Suppressor macrophage treated with lipopolysaccharide for 1 hour (primary cell): ENCODE measurements at regions not wholly inside any gene's neighbourhood (a gene's known extent, or its start where the extent isn't known, plus 50 kb on each side); places are given as distances from the start of the nearest gene placed in this dataset.

Experiments
- DNase-seq, 3 donors: peaks; one replicate each; pipeline ENCODE4 v3.0.0-alpha.2; 2020 to 2022

DNA sequence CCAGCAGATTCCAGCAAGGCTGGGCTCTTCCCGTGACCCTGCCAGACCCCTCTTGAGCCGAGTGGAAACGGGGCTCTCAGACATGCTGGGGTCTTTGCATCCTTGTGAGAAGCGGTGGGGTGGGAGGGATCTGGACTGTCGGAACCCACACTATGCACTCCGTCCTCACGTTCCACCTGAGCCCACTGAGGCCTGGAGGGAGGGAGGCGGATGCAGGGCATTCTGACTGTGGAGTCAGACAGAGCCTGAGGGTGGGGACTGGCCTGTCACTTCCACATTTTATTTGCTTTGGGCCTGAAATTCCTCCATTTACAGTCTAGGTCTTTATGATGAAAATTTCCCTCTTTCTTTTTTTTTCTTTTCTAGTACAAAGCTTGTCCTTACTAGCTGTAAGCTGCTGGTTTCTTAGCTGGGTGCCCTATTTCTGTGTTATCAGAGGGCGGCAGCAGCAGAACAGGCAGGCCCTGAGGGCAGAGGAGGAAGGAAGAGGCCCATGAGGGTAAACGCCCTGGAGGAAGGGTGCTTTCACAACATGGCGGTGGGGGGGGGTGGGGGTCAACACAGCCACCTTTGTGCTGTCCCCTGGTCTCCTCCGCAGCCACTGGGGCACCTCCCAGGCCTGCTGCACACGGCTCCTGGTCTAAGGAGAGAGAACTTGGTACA, 373.5 kb upstream of the MYT1L start:
- peak in 2 of 3 donors; percentile 14 to 29 for DNase-seq

DNA sequence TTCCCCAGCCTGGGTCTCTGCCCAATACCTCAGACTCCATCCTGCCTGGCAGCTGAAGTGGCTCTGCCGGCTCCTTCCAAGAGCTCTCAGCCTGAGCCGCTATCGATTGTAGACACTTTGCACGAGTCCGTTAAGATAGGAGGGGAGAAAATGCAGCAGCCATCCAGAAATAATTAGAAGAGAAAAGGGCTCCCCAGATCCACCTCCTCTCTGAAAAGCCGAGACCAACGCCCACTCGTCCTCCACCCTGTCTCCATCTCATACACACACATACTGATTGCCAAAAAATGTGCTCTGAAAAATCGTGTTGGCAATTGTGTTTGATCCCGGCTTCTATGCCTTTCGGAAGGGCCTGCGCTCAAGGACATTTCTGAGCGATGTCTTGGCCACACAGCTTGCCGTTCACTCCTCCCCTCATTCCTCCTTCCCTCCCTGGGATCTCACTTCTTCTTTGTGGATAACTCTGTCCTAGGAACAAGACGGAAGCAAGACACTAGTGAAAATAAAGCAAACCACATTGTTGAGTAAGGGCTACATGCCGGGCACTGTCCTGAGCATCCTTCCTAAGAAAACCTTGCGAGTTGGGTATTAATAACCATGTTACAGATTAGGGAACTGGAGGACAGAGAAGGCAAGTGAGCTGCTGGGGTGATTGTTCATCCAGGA, 372.8 kb upstream of the MYT1L start:
- peak in 1 of 3 donors; percentile 16 for DNase-seq

DNA sequence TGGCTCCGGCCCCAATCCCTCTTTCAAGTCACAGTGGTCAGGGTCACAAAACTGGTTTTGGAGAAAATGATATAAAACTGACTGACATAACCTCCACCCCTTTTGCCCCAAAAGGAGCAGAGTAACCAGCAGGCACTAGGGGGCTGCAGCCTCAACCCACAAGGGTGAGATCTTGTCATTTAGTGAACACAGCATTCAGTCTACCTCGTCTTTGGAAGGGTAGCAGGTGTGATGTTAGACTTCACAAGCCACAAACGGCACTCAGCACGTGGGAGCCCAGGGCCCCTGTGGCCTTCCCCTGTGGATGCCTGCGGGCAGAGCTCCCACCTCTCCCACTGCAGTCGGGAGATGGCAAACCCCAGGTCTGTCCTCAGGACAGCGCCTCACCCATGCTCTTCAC, 372.1 kb upstream of the MYT1L start:
- no peak for DNase-seq

GRCh38 chr2:2702385-2702784, 371.3 kb upstream of the MYT1L start:
- no peak for DNase-seq

DNA sequence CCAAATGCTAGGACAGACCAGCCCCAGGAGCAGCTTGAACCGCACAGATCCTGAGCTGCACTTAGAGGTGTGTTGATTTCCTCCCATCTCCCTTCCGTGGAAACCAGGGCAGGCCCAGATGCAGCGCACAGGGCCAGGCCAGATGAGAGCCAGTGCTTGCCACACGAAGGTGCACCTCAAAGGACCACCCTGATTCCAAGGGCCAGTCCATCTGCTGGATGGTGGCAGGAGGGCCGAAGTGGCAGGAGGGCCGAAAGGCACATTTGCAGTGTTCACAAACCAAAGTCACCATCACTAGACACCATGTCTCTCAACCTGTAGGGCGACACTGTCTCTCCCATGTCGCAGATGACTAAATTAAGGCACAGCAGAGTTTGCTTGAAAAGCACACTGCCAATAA, 370.7 kb upstream of the MYT1L start:
- DNase-seq = no peak

DNA sequence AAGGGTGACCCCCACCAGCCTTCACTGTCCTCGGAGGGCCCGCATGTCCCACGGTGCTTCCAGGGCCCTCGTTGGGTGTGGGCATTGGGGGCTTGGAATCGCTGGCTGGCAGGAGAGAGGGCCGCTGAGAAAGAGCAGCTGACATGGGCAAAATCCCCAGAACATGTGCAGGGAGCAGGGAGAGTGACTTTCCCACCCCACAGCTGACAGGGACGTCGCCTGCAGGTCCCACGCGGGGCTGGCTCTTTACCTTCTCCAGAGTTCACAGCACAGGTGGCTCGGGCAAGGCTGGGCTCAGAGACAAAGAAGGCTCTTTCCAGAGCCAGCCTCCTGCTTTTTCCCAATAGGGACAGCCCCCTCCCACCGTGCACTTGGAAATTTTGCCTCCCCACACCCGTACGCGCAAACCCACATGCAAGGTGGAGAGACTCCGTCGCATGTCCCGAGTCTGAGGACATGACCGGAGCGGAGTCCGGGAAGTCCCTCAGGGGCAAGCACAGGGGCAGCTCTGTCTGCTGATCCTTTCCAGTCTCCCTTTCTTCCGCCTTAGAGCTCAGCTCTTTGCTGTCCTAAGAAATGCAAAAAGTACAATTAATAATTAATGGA, 370.2 kb upstream of the MYT1L start:
- no peak for DNase-seq

DNA sequence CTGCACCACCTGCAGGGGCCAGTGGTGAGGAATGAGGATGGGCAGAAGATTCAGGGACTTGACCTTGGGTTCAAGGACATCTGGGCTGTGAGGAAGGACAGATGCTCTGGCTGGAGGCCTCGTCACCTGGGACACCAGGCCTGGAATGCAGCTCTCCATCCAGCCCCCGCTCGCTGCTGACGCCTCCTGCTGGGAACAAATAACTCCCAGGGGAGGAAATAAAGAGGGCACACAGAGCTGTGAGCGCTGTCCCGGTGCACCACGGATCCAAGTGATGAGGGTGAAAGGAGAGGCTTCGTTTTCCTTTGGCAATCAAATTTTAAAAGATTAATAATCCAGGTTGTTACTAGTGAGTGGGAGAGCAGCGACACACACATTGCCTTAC, 368.0 kb upstream of the MYT1L start:
- no peak for DNase-seq

DNA sequence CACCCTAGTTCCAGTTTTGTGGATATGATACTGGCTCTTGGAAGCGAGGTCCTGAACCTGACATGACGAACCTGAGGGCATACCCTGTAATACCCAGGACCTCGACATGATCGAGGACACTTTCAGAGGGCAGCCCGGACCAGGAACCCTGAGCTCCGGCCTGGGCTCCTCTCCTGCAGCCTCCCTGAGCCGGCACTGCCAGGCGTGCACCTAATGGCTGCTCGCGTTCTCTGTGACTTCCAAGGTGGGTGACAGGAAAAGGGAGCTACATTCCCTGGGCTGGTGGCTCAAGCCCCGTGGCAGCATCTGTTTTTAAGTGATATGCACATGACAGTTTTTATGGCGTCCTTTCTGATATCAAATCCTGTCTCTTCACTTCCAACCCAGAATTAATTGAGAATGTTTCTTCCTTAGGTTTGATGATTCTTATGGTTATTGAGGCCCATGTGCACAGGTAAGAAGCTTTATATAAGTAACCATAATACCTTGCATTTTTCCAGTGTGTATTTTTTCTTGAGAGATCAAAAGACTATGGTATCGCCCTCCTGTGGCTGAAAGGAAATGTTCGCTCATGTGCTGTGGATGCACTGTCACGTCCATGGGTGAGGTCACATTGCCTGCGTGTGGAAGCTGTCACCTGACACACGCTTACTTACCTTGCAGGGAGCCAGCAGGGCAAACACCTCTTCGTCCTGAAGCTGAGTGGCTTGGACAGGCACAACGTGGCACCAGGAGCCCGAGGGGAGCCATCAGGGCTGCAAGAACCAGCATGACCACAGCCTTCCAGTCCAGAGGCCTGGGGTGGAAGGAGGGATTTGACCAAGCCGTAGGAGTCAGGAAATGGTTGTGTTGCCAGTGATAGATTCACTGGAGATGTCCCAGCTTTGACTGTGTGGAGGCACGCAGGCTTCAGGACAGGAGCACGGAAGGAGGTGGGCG, 367.4 kb upstream of the MYT1L start:
- DNase-seq = peak in 1 of 3 donors; percentile 14

GRCh38 chr2:2696733-2697455, 365.8 kb upstream of the MYT1L start:
- DNase-seq = peak in 1 of 3 donors; percentile 25

- no peak for DNase-seq
Observed at GRCh38 chr2:2696325-2696724, 365.2 kb upstream of the MYT1L start.

- DNase-seq = peak; percentile 35 to 63 (median 43)
Observed at GRCh38 chr2:2694746-2695145, 363.7 kb upstream of the MYT1L start.

DNA sequence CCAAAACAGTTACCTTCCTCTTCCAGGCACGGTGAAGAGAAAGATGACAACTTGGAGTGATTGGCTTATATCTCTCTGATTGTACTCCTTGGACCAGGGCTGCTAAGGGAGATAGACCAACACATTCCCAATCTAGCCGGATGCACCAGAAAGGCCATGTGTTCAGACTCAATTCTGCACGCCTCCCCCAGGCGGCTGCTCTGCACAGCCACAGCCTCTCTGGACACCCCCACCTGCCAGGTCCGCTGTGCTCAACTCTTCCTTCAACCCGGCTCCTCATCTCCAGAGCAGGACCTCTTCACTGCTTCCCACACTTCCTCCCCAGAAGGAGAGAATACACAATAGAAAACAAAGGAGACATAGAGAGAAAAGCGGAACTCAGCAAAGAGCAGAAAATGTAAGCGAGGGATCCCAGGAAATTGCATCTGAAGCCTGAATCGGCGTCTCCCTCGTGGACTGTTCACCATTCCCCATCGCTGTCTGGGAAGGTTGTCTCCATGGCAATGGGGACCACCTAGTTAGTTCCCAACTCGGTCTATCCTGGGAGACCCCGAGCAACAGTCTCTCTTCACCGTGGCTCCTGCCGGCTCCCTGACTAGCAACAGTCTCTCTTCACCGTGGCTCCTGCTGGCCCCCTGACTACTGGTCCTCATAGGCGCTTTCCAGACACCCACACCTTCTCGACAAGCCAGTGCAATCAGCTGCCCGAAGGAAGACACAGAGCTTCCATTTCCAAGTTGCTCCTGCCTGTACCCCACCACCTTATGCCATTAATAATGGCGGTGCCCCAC, 361.7 kb upstream of the MYT1L start:
- DNase-seq = no peak

- DNase-seq = no peak
Observed at GRCh38 chr2:2691419-2691818, 360.3 kb upstream of the MYT1L start.

DNA sequence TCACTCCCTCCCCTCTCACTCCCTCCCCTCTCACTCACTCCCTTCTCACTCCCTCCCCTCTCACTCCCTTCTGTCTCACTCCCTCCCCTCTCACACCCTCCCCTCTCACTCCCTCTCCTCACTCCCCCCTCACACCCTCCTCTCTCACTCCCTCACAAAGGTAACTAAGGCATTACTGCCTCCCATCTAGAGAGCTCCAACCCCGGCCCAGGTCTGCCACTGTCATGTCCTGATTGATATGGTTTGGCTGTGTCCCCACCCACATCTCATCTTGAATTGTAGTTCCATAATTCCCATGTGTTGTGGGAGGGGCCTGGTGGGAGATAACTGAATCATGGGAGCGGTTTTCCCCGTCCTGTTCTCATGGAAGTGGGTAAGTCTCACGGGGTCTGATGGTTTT, 359.9 kb upstream of the MYT1L start:
- no peak for DNase-seq

DNA sequence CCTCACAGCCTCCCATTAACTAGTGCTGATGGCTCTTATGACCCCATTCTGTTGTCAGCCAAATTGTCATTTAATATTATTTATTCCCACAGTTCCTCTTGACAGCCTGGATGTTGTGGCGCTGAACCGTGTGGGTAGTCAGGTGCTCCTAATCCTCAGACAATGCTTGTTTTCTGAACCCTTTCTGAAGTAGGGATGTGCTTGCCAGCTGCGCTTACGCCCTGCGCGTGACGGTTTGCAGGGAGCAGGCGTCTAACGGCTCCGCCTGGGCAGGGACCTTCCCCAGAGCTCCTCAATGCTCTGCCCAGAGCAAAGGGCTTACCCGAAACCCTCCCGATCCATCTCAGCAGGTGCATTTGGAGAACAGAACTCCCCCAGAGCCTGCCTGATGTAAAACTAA, 358.2 kb upstream of the MYT1L start:
- no peak for DNase-seq

GRCh38 chr2:2688254-2688653, 357.2 kb upstream of the MYT1L start:
- no peak for DNase-seq

- DNase-seq = no peak
Observed at GRCh38 chr2:2687745-2688144, 356.7 kb upstream of the MYT1L start.

GRCh38 chr2:2686222-2686621, 355.1 kb upstream of the MYT1L start:
- DNase-seq = no peak

- no peak for DNase-seq
Observed at GRCh38 chr2:2683606-2684224, 352.6 kb upstream of the MYT1L start.

DNA sequence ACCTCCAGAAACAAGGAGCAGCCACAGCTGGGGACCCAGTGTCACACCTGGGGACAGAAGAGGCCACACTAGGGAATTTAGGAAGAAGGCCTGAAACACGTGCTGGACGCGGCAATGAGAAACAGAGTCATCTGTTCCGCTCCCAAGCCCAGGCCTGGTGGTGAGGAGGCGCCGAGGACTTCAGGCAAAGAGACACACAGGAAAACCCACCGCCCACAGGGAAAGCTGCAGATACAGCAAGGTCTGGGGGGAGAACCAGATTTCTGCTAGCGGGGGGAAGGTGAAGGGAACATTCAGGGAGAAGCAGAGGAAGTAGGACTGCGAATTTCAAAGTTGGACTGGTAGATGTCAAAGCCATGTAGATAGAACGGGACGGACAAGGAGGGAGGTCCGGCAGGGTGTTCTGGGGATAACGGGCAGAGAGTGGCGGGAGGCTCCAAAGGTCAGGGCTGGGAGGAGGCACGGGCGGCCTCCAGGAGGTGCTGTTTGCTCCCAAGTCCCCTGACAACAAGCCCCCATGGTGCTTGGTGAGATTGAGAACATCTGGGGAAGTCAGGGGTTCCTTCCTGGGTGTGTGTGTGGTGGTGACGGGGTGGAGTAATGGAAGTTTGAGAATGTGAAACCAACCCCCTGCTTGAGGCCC, 351.7 kb upstream of the MYT1L start:
- no peak for DNase-seq
